ENCODE measurements at regions not wholly inside any gene's neighbourhood (a gene's known extent, or its start where the extent isn't known, plus 50 kb on each side); places are given as distances from the start of the nearest gene placed in this dataset.

GRCh38 chr14:84446250-84446649, 1083.7 kb upstream of the FLRT2 start:
- WGBS, 2 donors: 84 to 91% methylated on average over 3 of the region's 3 CpGs
- DNase-seq: no peak
- no peak overlapping the region for H3K4me3 ChIP-seq
- no peak overlapping the region for H3K27ac ChIP-seq
- peaks cover 0 to 20% (median 11%) of the 10 kb centered on the region in 4 donors for H3K4me1 ChIP-seq
- no peaks in the 10 kb centered on the region for H3K27me3 ChIP-seq
- TF ChIP-seq POLR2A (IDR thresholded peaks at IDR 0.05) (no peak), EP300 (IDR thresholded peaks at IDR 0.05) (no peak), POLR2AphosphoS5 (IDR thresholded peaks at IDR 0.05) (no peak), CTCF (IDR thresholded peaks at IDR 0.05) (no peak)
- intact Hi-C loops (cut with DNase I): no loop called here
- no peaks in the 10 kb centered on the region for H3K9me3 ChIP-seq
- H3K36me3 ChIP-seq: no peaks in the 10 kb centered on the region

GRCh38 chr14:84453307-84453950, 1076.5 kb upstream of the FLRT2 start:
- Histone ChIP-seq H3K36me3 (no peaks in the 10 kb centered on the region), H3K4me1 (peaks cover 0 to 29% (median 9%) of the 10 kb centered on the region in 4 donors), H3K4me3 (no peak overlapping the region), H3K9me3 (no peaks in the 10 kb centered on the region), H3K27me3 (no peaks in the 10 kb centered on the region), H3K27ac (no peak overlapping the region)
- no peak for TF ChIP-seq CTCF (IDR thresholded peaks at IDR 0.05)
- TF ChIP-seq POLR2AphosphoS5 (IDR thresholded peaks at IDR 0.05): no peak
- TF ChIP-seq EP300 (IDR thresholded peaks at IDR 0.05): no peak
- TF ChIP-seq POLR2A (IDR thresholded peaks at IDR 0.05): no peak
- WGBS, 2 donors: 69 to 72% methylated on average over 5 of the region's 5 CpGs
- intact Hi-C loops (cut with DNase I): no loop called here
- DNase-seq: no peak

GRCh38 chr14:84454114-84454513, 1075.8 kb upstream of the FLRT2 start:
- H3K9me3 ChIP-seq: no peaks in the 10 kb centered on the region
- H3K36me3 ChIP-seq: no peaks in the 10 kb centered on the region
- H3K27me3 ChIP-seq: no peaks in the 10 kb centered on the region
- no peak overlapping the region for H3K27ac ChIP-seq
- H3K4me1 ChIP-seq: peaks cover 0 to 25% (median 9%) of the 10 kb centered on the region in 4 donors
- TF ChIP-seq CTCF (IDR thresholded peaks at IDR 0.05) (no peak), EP300 (IDR thresholded peaks at IDR 0.05) (no peak), POLR2A (IDR thresholded peaks at IDR 0.05) (no peak), POLR2AphosphoS5 (IDR thresholded peaks at IDR 0.05) (no peak)
- no peak for DNase-seq
- 75 to 86% methylated on average over 4 of the region's 4 CpGs for WGBS, 2 donors
- intact Hi-C loops (cut with DNase I): no loop called here
- no peak overlapping the region for H3K4me3 ChIP-seq

- WGBS, 2 donors: 83 to 87% methylated on average over 2 of the region's 2 CpGs
- Histone ChIP-seq H3K4me3 (no peak overlapping the region), H3K9me3 (no peaks in the 10 kb centered on the region), H3K27ac (no peak overlapping the region), H3K4me1 (peaks cover 0 to 9% (median 3%) of the 10 kb centered on the region in 4 donors), H3K27me3 (no peaks in the 10 kb centered on the region), H3K36me3 (no peaks in the 10 kb centered on the region)
- TF ChIP-seq CTCF (IDR thresholded peaks at IDR 0.05) (no peak), POLR2AphosphoS5 (IDR thresholded peaks at IDR 0.05) (no peak), EP300 (IDR thresholded peaks at IDR 0.05) (no peak), POLR2A (IDR thresholded peaks at IDR 0.05) (no peak)
- intact Hi-C loops (cut with DNase I): no loop called here
- no peak for DNase-seq
These were observed 1073.0 kb upstream of the FLRT2 start for GRCh38 chr14:84456946-84457345.

GRCh38 chr14:84458881-84459280, 1071.1 kb upstream of the FLRT2 start:
- no peak for DNase-seq
- no peaks in the 10 kb centered on the region for H3K9me3 ChIP-seq
- H3K36me3 ChIP-seq: no peaks in the 10 kb centered on the region
- H3K4me1 ChIP-seq: peaks cover 0 to 9% (median 3%) of the 10 kb centered on the region in 4 donors
- no peaks in the 10 kb centered on the region for H3K27me3 ChIP-seq
- intact Hi-C loops (cut with DNase I): no loop called here
- H3K4me3 ChIP-seq: no peak overlapping the region
- WGBS, 2 donors: 47 to 61% methylated on average over 1 of the region's 1 CpG
- H3K27ac ChIP-seq: no peak overlapping the region
- TF ChIP-seq EP300 (IDR thresholded peaks at IDR 0.05): no peak
- TF ChIP-seq POLR2A (IDR thresholded peaks at IDR 0.05): no peak
- TF ChIP-seq CTCF (IDR thresholded peaks at IDR 0.05): no peak
- no peak for TF ChIP-seq POLR2AphosphoS5 (IDR thresholded peaks at IDR 0.05)

Measured in sigmoid colon (tissue), 6 donors.